AG04449 (cell line): ENCODE measurements at regions not wholly inside any gene's neighbourhood (a gene's known extent, or its start where the extent isn't known, plus 50 kb on each side); places are given as distances from the start of the nearest gene placed in this dataset.

Source experiments
- CTCF ChIA-PET: fragments of 350-600 bp; formaldehyde crosslinking; extraction: SDS; loops from one replicate; lab custom pipeline; 2021; ENCODE audit warnings: antibody characterized with exemption; lab: Yijun Ruan, JAX
- POLR2A ChIA-PET: fragments of 400-600, 350-600 bp; formaldehyde crosslinking; extraction: SDS; loops from one replicate; lab custom pipeline; 2020; ENCODE audit warnings: antibody characterized with exemption, inconsistent platforms; lab: Yijun Ruan, JAX
- DNase-seq: peaks from one replicate; pipeline ENCODE4 v3.0.0-alpha.2; 2010; ENCODE audit warnings: low read depth, low spot score
- H3K4me3 ChIP-seq: 2 replicates; pipeline ENCODE4 v1.5.1; 2011; ENCODE audit warnings: low read depth, mild to moderate bottlenecking, control low read depth, low read length
- TF ChIP-seq, protein P1 (sequence below): IDR thresholded peaks from one replicate; pipeline ENCODE4 v1.5.1; 2011; ENCODE audit warnings: mild to moderate bottlenecking, moderate library complexity, low read length, control low read depth, inconsistent platforms; ENCODE audit not compliant: insufficient read depth; ENCODE audit errors: missing control alignments

DNA sequence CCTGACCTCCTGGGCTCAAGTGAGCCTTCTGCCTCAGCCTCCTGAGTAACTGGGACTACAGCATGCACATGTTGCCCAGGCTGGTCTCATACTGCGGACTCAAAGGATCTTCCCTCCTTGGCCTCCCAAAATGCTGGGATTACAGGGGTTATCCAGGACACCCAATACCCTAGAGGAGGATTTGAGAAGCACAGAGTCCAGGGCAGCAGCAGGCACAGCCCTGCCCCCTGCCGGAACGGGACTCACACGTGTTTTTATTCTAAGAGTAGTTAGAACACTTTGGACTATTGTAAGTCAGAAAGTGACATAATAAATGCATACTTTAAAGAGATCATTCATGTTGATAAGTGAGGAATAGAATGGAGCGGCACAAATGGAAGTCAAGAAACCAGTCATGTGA, 80.2 kb downstream of the C6orf118 start:
- ChIA-PET POLR2A (no interaction called here), CTCF (no interaction called here)
- TF ChIP-seq, protein P1, sequence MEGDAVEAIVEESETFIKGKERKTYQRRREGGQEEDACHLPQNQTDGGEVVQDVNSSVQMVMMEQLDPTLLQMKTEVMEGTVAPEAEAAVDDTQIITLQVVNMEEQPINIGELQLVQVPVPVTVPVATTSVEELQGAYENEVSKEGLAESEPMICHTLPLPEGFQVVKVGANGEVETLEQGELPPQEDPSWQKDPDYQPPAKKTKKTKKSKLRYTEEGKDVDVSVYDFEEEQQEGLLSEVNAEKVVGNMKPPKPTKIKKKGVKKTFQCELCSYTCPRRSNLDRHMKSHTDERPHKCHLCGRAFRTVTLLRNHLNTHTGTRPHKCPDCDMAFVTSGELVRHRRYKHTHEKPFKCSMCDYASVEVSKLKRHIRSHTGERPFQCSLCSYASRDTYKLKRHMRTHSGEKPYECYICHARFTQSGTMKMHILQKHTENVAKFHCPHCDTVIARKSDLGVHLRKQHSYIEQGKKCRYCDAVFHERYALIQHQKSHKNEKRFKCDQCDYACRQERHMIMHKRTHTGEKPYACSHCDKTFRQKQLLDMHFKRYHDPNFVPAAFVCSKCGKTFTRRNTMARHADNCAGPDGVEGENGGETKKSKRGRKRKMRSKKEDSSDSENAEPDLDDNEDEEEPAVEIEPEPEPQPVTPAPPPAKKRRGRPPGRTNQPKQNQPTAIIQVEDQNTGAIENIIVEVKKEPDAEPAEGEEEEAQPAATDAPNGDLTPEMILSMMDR, result no peak
- no peak overlapping the region for H3K4me3 ChIP-seq
- DNase-seq, result no peak

DNA sequence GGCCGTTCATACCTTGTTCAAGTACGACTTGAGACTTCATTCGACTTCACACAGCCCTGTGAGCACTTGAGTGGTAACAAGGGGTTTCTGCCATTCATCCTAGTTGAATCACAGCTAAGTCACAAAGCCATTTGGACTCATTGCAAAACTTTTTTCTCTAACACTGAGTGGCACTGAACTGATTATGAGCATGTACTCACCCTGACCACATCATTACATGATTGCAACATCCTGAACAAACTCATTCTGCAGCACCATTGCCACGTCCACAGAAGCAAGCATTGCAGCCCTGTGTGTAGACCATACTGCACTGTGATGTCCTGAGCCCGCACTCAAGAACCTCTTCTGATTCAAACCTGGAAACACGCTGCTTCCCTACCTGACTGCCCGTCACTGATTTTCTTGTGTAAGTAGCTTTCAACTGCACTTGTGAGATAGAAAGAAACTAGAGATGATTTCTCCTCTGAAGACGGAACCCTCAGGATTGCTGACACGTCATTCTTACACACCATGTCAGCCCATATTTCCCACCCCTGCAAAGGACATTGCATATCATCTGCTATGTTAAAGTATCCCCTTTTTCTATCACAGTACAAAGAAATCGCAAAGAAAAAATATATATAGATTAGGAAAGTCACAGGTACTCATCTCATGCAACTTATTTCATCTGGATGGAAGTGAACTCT, 81.6 kb downstream of the C6orf118 start:
- ChIA-PET POLR2A (interaction anchor here (0.6 kb wide), 2 partner anchors 50 to 1815 kb away, joined by 3 to 4 read pairs; no protein-coding TSS in a partner anchor), CTCF (interaction anchor here (1.1 to 1.8 kb wide), 2 partner anchors 172 to 300 kb away, joined by 3 to 4 read pairs; no protein-coding TSS in a partner anchor)
- DNase-seq, result peak; percentile 57
- TF ChIP-seq, protein P1, result no peak
- no peak overlapping the region for H3K4me3 ChIP-seq

DNA sequence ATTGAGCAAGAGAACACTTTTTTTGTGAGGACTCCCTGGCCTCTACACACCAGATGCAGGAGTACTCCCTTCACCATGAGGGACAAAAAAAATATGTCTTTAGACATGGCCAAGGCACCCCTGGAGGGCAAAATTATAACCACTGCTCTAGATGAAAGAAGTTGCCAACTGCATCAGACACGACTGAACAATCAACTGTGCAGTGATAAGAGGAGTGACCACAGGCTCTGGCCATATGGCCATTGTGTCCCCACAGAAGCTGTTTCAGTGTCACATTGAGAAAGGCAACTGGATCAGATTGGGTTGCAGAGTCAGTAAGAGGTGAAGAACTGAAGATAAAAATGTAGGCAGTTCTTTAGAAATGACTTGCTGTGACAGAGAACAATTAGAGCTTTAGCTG, 85.7 kb downstream of the C6orf118 start:
- DNase-seq, result no peak
- TF ChIP-seq, protein P1, result no peak
- ChIA-PET POLR2A (interaction anchor here (0.8 to 1.1 kb wide), 2 partner anchors 42 to 151 kb away, joined by 3 read pairs; no protein-coding TSS in a partner anchor), CTCF (interaction anchor here (1.2 to 2.5 kb wide), 2 partner anchors 8 to 170 kb away, joined by 3 to 17 read pairs; no protein-coding TSS in a partner anchor)
- no peak overlapping the region for H3K4me3 ChIP-seq

DNA sequence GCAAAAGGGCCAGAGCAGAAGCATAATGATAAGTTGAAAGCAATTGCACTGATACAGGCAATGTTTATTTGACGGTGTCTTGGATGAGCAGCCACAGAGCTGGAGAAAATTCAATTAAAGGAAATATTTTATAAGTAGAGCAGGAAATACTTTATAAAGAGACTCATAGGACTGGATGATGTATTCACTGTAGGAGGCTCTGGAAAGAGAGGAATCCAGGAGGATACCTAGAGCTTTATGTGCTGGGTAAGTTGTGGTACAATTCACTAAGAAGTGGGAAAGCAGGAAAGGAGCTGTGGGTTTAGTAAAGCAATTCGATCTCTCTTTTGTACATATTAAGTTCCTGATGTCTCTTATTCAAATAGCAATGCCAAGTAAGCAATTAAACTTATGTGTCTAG, 86.3 kb downstream of the C6orf118 start:
- TF ChIP-seq, protein P1, result no peak
- H3K4me3 ChIP-seq, result no peak overlapping the region
- CTCF ChIA-PET, result interaction anchor here (1.2 to 2.5 kb wide), 2 partner anchors 9 to 174 kb away, joined by 3 to 17 read pairs; no protein-coding TSS in a partner anchor

DNA sequence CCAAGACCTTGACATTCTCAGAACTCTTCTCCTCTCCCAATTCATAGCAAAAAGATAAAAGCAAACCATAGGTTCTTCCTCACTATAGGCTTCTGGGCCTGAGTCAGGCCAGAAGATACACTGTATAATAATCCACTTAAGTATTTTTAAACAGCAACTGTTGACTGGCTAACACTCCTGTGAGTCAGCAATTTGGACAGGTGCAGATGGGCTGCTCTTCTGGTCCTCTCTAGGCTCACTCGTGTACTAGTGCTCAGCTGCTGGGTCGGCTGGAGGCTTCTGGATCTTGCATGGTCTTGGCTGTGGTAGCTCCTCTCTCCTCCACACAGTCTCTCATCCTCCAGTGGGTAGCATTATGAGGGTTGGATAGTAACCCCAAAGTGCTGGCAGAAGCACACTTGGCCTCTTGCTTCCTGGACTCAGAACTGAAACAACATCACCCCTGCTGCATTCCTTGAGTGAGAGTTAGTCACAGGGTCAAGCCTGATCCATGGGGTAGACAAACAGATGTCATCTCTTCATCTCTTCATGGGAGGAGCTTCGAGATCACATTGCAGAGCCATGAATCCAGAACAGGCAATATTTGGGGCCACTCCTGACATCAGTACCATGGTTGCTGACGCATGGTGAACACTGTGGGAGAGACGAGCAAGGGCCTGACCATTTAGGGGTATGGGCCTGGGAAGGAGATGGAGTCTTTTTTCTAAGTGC, 86.9 kb downstream of the C6orf118 start:
- CTCF ChIA-PET, result interaction anchor here (1.2 to 2.5 kb wide), 2 partner anchors 9 to 173 kb away, joined by 3 to 17 read pairs; no protein-coding TSS in a partner anchor
- DNase-seq, result no peak
- no peak overlapping the region for H3K4me3 ChIP-seq
- TF ChIP-seq, protein P1, result no peak
- POLR2A ChIA-PET, result interaction anchor here (0.5 kb wide), 1 partner anchor 1806 kb away, joined by 3 read pairs; no protein-coding TSS in a partner anchor

More for the DNA sequence above, 86.3 kb downstream of the C6orf118 start:
- no peak for DNase-seq
- POLR2A ChIA-PET, result interaction anchor here (0.5 to 1.1 kb wide), 3 partner anchors 41 to 1807 kb away, joined by 3 read pairs; no protein-coding TSS in a partner anchor

DNA sequence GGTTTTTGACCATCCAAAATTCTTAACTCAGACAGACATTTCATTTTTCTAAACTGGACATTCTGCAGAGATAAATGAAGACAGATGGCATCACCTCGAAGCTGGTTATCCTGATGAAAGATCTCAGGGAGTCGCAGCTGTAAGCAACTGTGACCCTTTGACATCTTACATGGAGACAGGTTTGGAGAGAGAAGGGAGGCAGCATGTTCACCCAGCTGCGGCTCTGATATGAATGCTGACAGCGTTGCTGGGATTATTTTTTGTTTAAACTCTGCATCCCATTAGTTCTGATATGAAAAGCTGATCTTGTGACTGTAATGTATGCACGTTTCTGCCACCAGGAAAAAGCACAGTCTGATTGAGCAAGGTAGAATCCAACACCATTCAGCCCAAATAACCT, 89.4 kb downstream of the C6orf118 start:
- TF ChIP-seq, protein P1, result no peak
- POLR2A ChIA-PET, result no interaction called here
- no peak for DNase-seq
- H3K4me3 ChIP-seq, result no peak overlapping the region
- CTCF ChIA-PET, result no interaction called here
